ENCODE measurements at regions not wholly inside any gene's neighbourhood (a gene's known extent, or its start where the extent isn't known, plus 50 kb on each side); places are given as distances from the start of the nearest gene placed in this dataset.
A peak's percentile ranks its signal among the peaks of the same experiment; 100 is the strongest.

- POLR2A ChIA-PET (ENCODE audit: low non-redundant PET), result no interaction called here
- H3K27ac ChIP-seq, result no peak overlapping the region
- DNase-seq (ENCODE audit: low spot score), result peak; percentile 74
- CTCF ChIA-PET, result interaction anchor here (0.6 to 6.3 kb wide), 6 partner anchors 105 to 220 kb away, joined by 3 to 106 read pairs (median 4); partner anchors contain the start of gene CCL13
- TF ChIP-seq CTCF (conservative IDR thresholded peaks at IDR 0.05; ENCODE audit: low read depth), result peak; percentile 99
Observed at GRCh38 chr17:34199932-34200534, 55.1 kb upstream of the CCL2 start.

- ChIA-PET POLR2A (ENCODE audit: low non-redundant PET) (no interaction called here), CTCF (interaction anchor here (0.6 to 6.3 kb wide), 6 partner anchors 104 to 219 kb away, joined by 3 to 106 read pairs (median 4); partner anchors contain the start of gene CCL13)
- no peak for DNase-seq (ENCODE audit: low spot score)
- TF ChIP-seq CTCF (conservative IDR thresholded peaks at IDR 0.05; ENCODE audit: low read depth), result no peak
- H3K27ac ChIP-seq, result no peak overlapping the region
Observed at GRCh38 chr17:34201225-34201624, 53.9 kb upstream of the CCL2 start.

- no peak for TF ChIP-seq CTCF (conservative IDR thresholded peaks at IDR 0.05; ENCODE audit: low read depth)
- ChIA-PET POLR2A (ENCODE audit: low non-redundant PET) (no interaction called here), CTCF (interaction anchor here (6.3 kb wide), 1 partner anchor 159 kb away, joined by 106 read pairs; no protein-coding TSS in a partner anchor)
- no peak overlapping the region for H3K27ac ChIP-seq
- no peak for DNase-seq (ENCODE audit: low spot score)
Observed at GRCh38 chr17:34201767-34202166, 53.3 kb upstream of the CCL2 start.

- no peak for TF ChIP-seq CTCF (conservative IDR thresholded peaks at IDR 0.05; ENCODE audit: low read depth)
- DNase-seq (ENCODE audit: low spot score), result no peak
- H3K27ac ChIP-seq, result no peak overlapping the region
- CTCF ChIA-PET, result interaction anchor here (6.3 kb wide), 1 partner anchor 158 kb away, joined by 106 read pairs; no protein-coding TSS in a partner anchor
- POLR2A ChIA-PET (ENCODE audit: low non-redundant PET), result no interaction called here
Observed at GRCh38 chr17:34203018-34203638, 52.0 kb upstream of the CCL2 start.

GRCh38 chr17:34204402-34204801 lies 50.7 kb upstream of the CCL2 start:
- ChIA-PET CTCF (interaction anchor here (6.3 kb wide), 1 partner anchor 157 kb away, joined by 106 read pairs; no protein-coding TSS in a partner anchor), POLR2A (ENCODE audit: low non-redundant PET) (no interaction called here)
- no peak for TF ChIP-seq CTCF (conservative IDR thresholded peaks at IDR 0.05; ENCODE audit: low read depth)
- H3K27ac ChIP-seq, result no peak overlapping the region
- no peak for DNase-seq (ENCODE audit: low spot score)
